Breast epithelium (tissue), 3 donors: ENCODE measurements at regions not wholly inside any gene's neighbourhood (a gene's known extent, or its start where the extent isn't known, plus 50 kb on each side); places are given as distances from the start of the nearest gene placed in this dataset.

Source experiments
- POLR2A ChIP-seq: fragments of 450-650 bp; IDR thresholded peaks from one replicate; pipeline ENCODE4 v1.6.1; 2016; ENCODE audit warnings: antibody characterized with exemption, mild to moderate bottlenecking, moderate library complexity
- POLR2AphosphoS5 ChIP-seq, 3 donors: sonication (generic); formaldehyde crosslinking; IDR thresholded peaks; one replicate each; pipeline ENCODE4 v1.6.1; 2017; ENCODE audit warnings: antibody characterized with exemption in 3 of 3
- TF ChIP-seq, protein P1 (sequence below), 3 donors: fragments of 450-650 bp; IDR thresholded peaks; one replicate each; pipeline ENCODE4 v1.5.1; 2016 to 2017; ENCODE audit warnings: antibody characterized with exemption in 3 of 3, mild to moderate bottlenecking in 3 of 3, moderate library complexity in 3 of 3

DNA sequence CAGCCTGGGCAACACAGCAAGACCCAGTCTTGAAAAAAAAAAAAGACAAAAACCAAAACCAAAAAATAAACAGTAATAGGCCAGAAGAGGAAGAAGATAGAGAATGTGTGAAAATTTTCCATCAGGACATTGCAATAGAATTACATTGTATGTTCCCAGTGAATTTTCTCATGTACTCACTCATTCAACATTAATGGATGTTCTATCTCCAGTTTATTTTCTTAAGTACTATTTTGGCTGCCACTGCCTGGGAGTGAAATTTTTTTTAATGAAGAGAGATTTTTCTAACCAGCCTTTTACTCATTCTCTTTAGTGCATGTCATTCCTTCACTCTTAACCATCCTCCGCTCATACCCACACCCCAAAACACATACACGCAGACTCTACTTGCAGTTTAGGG is 282.8 kb downstream of the ALDH8A1 start:
- TF ChIP-seq, protein P1, sequence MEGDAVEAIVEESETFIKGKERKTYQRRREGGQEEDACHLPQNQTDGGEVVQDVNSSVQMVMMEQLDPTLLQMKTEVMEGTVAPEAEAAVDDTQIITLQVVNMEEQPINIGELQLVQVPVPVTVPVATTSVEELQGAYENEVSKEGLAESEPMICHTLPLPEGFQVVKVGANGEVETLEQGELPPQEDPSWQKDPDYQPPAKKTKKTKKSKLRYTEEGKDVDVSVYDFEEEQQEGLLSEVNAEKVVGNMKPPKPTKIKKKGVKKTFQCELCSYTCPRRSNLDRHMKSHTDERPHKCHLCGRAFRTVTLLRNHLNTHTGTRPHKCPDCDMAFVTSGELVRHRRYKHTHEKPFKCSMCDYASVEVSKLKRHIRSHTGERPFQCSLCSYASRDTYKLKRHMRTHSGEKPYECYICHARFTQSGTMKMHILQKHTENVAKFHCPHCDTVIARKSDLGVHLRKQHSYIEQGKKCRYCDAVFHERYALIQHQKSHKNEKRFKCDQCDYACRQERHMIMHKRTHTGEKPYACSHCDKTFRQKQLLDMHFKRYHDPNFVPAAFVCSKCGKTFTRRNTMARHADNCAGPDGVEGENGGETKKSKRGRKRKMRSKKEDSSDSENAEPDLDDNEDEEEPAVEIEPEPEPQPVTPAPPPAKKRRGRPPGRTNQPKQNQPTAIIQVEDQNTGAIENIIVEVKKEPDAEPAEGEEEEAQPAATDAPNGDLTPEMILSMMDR (IDR thresholded peaks at IDR 0.05): no peak
- TF ChIP-seq POLR2A (no peak), POLR2AphosphoS5 (IDR thresholded peaks at IDR 0.05) (no peak)
